Activated T-cell treated with anti-CD3 and anti-CD28 coated beads for 48 hours (primary cell): ENCODE measurements at regions not wholly inside any gene's neighbourhood (a gene's known extent, or its start where the extent isn't known, plus 50 kb on each side); places are given as distances from the start of the nearest gene placed in this dataset.

ENCODE experiments used
- DNase-seq: peaks from one replicate; pipeline ENCODE4 v3.0.0-alpha.2; 2020; ENCODE audit warnings: low read depth

GRCh38 chr10:14468023-14468441 lies 137.3 kb upstream of the FRMD4A start:
- no peak for DNase-seq

- no peak for DNase-seq
These were observed 135.5 kb upstream of the FRMD4A start for GRCh38 chr10:14466257-14466656.

- no peak for DNase-seq
These were observed 129.7 kb upstream of the FRMD4A start for GRCh38 chr10:14460447-14460846.

GRCh38 chr10:14459665-14460064 lies 128.9 kb upstream of the FRMD4A start:
- DNase-seq: no peak

- DNase-seq: no peak
These were observed 126.1 kb upstream of the FRMD4A start for GRCh38 chr10:14456870-14457266.

- no peak for DNase-seq
These were observed 125.6 kb upstream of the FRMD4A start for GRCh38 chr10:14456218-14456869.

GRCh38 chr10:14454629-14455028 lies 123.9 kb upstream of the FRMD4A start:
- no peak for DNase-seq

GRCh38 chr10:14454206-14454605 lies 123.5 kb upstream of the FRMD4A start:
- DNase-seq: no peak

- no peak for DNase-seq
These were observed 122.9 kb upstream of the FRMD4A start for GRCh38 chr10:14453593-14453992.

GRCh38 chr10:14451341-14451740 lies 120.6 kb upstream of the FRMD4A start:
- DNase-seq: no peak

- DNase-seq: no peak
These were observed 119.3 kb upstream of the FRMD4A start for GRCh38 chr10:14450041-14450491.

- DNase-seq: no peak
These were observed 118.6 kb upstream of the FRMD4A start for GRCh38 chr10:14449293-14449815.

GRCh38 chr10:14448197-14448990 lies 117.7 kb upstream of the FRMD4A start:
- DNase-seq: no peak

- DNase-seq: no peak
These were observed 116.5 kb upstream of the FRMD4A start for GRCh38 chr10:14447094-14447839.

- DNase-seq: no peak
These were observed 108.9 kb upstream of the FRMD4A start for GRCh38 chr10:14439451-14440259.

- DNase-seq: no peak
These were observed 107.9 kb upstream of the FRMD4A start for GRCh38 chr10:14438576-14438975.

- no peak for DNase-seq
These were observed 107.3 kb upstream of the FRMD4A start for GRCh38 chr10:14438057-14438456.

- DNase-seq: no peak
These were observed 105.4 kb upstream of the FRMD4A start for GRCh38 chr10:14435976-14436632.

- no peak for DNase-seq
These were observed 102.4 kb upstream of the FRMD4A start for GRCh38 chr10:14433147-14433546.

GRCh38 chr10:14431868-14432267 lies 101.1 kb upstream of the FRMD4A start:
- DNase-seq: no peak

GRCh38 chr10:14429043-14429700 lies 98.4 kb upstream of the FRMD4A start:
- no peak for DNase-seq
